Ishikawa (cell line): ENCODE measurements at regions not wholly inside any gene's neighbourhood (a gene's known extent, or its start where the extent isn't known, plus 50 kb on each side); places are given as distances from the start of the nearest gene placed in this dataset.

Experiments
- CEBPB ChIP-seq: IDR thresholded peaks from 2 replicates; pipeline ENCODE4 v1.6.1; 2012
- CREB1 ChIP-seq: IDR thresholded peaks from 2 replicates; pipeline ENCODE4 v1.6.1; 2012; ENCODE audit warnings: low read depth
- EGR1 ChIP-seq: IDR thresholded peaks from 2 replicates; pipeline ENCODE4 v1.6.1; 2012
- EP300 ChIP-seq: IDR thresholded peaks from 2 replicates; pipeline ENCODE4 v1.6.1; 2012; ENCODE audit warnings: borderline replicate concordance
- FOXM1 ChIP-seq: IDR thresholded peaks from 2 replicates; pipeline ENCODE4 v1.6.1; 2012; ENCODE audit warnings: low read depth, borderline replicate concordance
- MAX ChIP-seq: IDR thresholded peaks from 2 replicates; pipeline ENCODE4 v1.6.1; 2012
- NFIC ChIP-seq: IDR thresholded peaks from 2 replicates; pipeline ENCODE4 v1.6.1; 2012
- RAD21 ChIP-seq: IDR thresholded peaks from 2 replicates; pipeline ENCODE4 v1.6.1; 2012; ENCODE audit warnings: low read depth
- REST ChIP-seq: IDR thresholded peaks from 2 replicates; pipeline ENCODE4 v1.6.1; 2012; ENCODE audit warnings: low read depth, mild to moderate bottlenecking
- TAF1 ChIP-seq: IDR thresholded peaks from 2 replicates; pipeline ENCODE4 v1.6.1; 2012; ENCODE audit warnings: low read depth, mild to moderate bottlenecking
- TCF12 ChIP-seq: IDR thresholded peaks from 2 replicates; pipeline ENCODE4 v1.6.1; 2012; ENCODE audit warnings: low read depth
- TEAD4 ChIP-seq: IDR thresholded peaks from 2 replicates; pipeline ENCODE4 v1.6.1; 2012
- USF1 ChIP-seq: IDR thresholded peaks from 2 replicates; pipeline ENCODE4 v1.6.1; 2012
- YY1 ChIP-seq: IDR thresholded peaks from 2 replicates; pipeline ENCODE4 v1.6.1; 2012; ENCODE audit warnings: low read depth
- ZBTB7A ChIP-seq: IDR thresholded peaks from 2 replicates; pipeline ENCODE4 v1.6.1; 2012; ENCODE audit warnings: low read depth

- TF ChIP-seq EGR1 (no peak), EP300 (no peak), NFIC (no peak)
These were observed 72.6 kb downstream of the TENT5C start for GRCh38 chr1:117678246-117678977.

GRCh38 chr1:117679299-117679698, 73.5 kb downstream of the TENT5C start:
- TF ChIP-seq TAF1, result no peak
- no peak for TF ChIP-seq TEAD4
- TF ChIP-seq USF1, result no peak
- TF ChIP-seq ZBTB7A, result no peak
- TF ChIP-seq MAX, result no peak
- TF ChIP-seq TCF12, result no peak
- no peak for TF ChIP-seq CEBPB

- TF ChIP-seq ZBTB7A (no peak), USF1 (no peak)
These were observed 74.0 kb downstream of the TENT5C start for GRCh38 chr1:117679868-117680267.

- TF ChIP-seq USF1 (no peak), RAD21 (no peak), CEBPB (no peak), REST (no peak), TEAD4 (no peak), FOXM1 (no peak), TAF1 (no peak), EGR1 (no peak), ZBTB7A (no peak), EP300 (no peak), NFIC (no peak), TCF12 (no peak), MAX (no peak), CREB1 (no peak), YY1 (no peak)
These were observed 74.6 kb downstream of the TENT5C start for GRCh38 chr1:117680316-117681002.

GRCh38 chr1:117681093-117681900, 75.4 kb downstream of the TENT5C start:
- TF ChIP-seq TEAD4 (no peak), REST (no peak), MAX (no peak), FOXM1 (no peak), RAD21 (no peak)

- TF ChIP-seq EGR1 (no peak), YY1 (no peak), ZBTB7A (no peak), RAD21 (no peak), CEBPB (no peak), TEAD4 (no peak), NFIC (no peak), MAX (no peak), USF1 (no peak), EP300 (no peak), FOXM1 (no peak), TAF1 (no peak), CREB1 (no peak), TCF12 (no peak)
These were observed 76.0 kb downstream of the TENT5C start for GRCh38 chr1:117681901-117682250.
